Fibroblast of lung (primary cell): ENCODE measurements at regions not wholly inside any gene's neighbourhood (a gene's known extent, or its start where the extent isn't known, plus 50 kb on each side); places are given as distances from the start of the nearest gene placed in this dataset.

Source experiments
- DNase-seq, 2 donors: peaks; one replicate each; pipeline versions ENCODE4 v3.0.0 to v3.0.0-alpha.2; 2010; ENCODE audit warnings: low read depth in 2 of 2
- H2AFZ ChIP-seq: 2 replicates; pipeline ENCODE4 v1.5.1; 2012; ENCODE audit warnings: low read length, control low read depth, inconsistent platforms
- H3K27ac ChIP-seq: 2 replicates; pipeline ENCODE4 v1.5.1; 2011; ENCODE audit warnings: low read length, control low read depth; ENCODE audit not compliant: insufficient read depth
- H3K27me3 ChIP-seq: 2 replicates; pipeline ENCODE4 v1.5.1; 2011; ENCODE audit warnings: mild to moderate bottlenecking, low read length; ENCODE audit not compliant: control insufficient read depth, insufficient read depth
- H3K36me3 ChIP-seq: 2 replicates; pipeline ENCODE4 v1.5.1; 2011; ENCODE audit warnings: low read length; ENCODE audit not compliant: control insufficient read depth, insufficient read depth
- H3K4me1 ChIP-seq: 2 replicates; pipeline ENCODE4 v1.5.1; 2011; ENCODE audit warnings: low read length; ENCODE audit not compliant: control insufficient read depth, insufficient read depth; ENCODE audit errors: extremely low read depth
- H3K4me2 ChIP-seq: 2 replicates; pipeline ENCODE4 v1.5.1; 2011; ENCODE audit warnings: low read length, control low read depth; ENCODE audit not compliant: insufficient read depth; ENCODE audit errors: extremely low read depth
- H3K4me3 ChIP-seq, 4 experiments: fragments of 200-600 bp in 1 of 4; sonication (generic) in 1 of 4; replicated peaks in 1 of 4; 2 replicates each; pipeline ENCODE4 v1.5.1; 2011 to 2016; ENCODE audit warnings: low read length in 4 of 4, low read depth in 3 of 4, mild to moderate bottlenecking in 3 of 4, control low read depth in 2 of 4, inconsistent platforms in 1 of 4, mixed read lengths in 1 of 4; ENCODE audit not compliant: insufficient read depth in 1 of 4; ENCODE audit errors: control extremely low read depth in 1 of 4
- H3K79me2 ChIP-seq: 2 replicates; pipeline ENCODE4 v1.5.1; 2012; ENCODE audit warnings: mild to moderate bottlenecking, low read length, inconsistent platforms; ENCODE audit not compliant: control insufficient read depth, insufficient read depth
- H3K9ac ChIP-seq: 2 replicates; pipeline ENCODE4 v1.5.1; 2011; ENCODE audit warnings: mild to moderate bottlenecking, low read length, control low read depth; ENCODE audit not compliant: insufficient read depth
- H3K9me3 ChIP-seq: 2 replicates; pipeline ENCODE4 v1.5.1; 2012; ENCODE audit warnings: low read depth, low read length; ENCODE audit not compliant: control insufficient read depth, insufficient read depth
- H4K20me1 ChIP-seq: 2 replicates; pipeline ENCODE4 v1.5.1; 2011; ENCODE audit warnings: low read length; ENCODE audit not compliant: control insufficient read depth, insufficient read depth; ENCODE audit errors: extremely low read depth
- EZH2 ChIP-seq: IDR thresholded peaks from 2 replicates; pipeline ENCODE4 v1.5.1; 2012; ENCODE audit warnings: low read length, control low read depth, mild to moderate bottlenecking; ENCODE audit errors: missing control alignments
- TF ChIP-seq, protein P1 (sequence below), 2 donors: IDR thresholded peaks in 1 of 2; conservative IDR thresholded peaks in 1 of 2; 1 replicate in 1 of 2; 2 replicates in 1 of 2; pipeline ENCODE4 v1.5.1; 2011 to 2012; ENCODE audit warnings: low read length in 2 of 2, control low read depth in 1 of 2, inconsistent platforms in 1 of 2, low read depth in 1 of 2, mild to moderate bottlenecking in 1 of 2

- Histone ChIP-seq H3K4me2 (no peak overlapping the region), H2AFZ (no peak overlapping the region)
- TF ChIP-seq, protein P1, sequence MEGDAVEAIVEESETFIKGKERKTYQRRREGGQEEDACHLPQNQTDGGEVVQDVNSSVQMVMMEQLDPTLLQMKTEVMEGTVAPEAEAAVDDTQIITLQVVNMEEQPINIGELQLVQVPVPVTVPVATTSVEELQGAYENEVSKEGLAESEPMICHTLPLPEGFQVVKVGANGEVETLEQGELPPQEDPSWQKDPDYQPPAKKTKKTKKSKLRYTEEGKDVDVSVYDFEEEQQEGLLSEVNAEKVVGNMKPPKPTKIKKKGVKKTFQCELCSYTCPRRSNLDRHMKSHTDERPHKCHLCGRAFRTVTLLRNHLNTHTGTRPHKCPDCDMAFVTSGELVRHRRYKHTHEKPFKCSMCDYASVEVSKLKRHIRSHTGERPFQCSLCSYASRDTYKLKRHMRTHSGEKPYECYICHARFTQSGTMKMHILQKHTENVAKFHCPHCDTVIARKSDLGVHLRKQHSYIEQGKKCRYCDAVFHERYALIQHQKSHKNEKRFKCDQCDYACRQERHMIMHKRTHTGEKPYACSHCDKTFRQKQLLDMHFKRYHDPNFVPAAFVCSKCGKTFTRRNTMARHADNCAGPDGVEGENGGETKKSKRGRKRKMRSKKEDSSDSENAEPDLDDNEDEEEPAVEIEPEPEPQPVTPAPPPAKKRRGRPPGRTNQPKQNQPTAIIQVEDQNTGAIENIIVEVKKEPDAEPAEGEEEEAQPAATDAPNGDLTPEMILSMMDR (conservative IDR thresholded peaks at IDR 0.05 in 1 of 2, IDR thresholded peaks at IDR 0.05 in 1 of 2; ENCODE audit: low read depth in 1 of 2, low read length in 2 of 2), result no peak
- no peak for TF ChIP-seq EZH2
Observed at GRCh38 chr20:17077030-17077429, 149.8 kb upstream of the PCSK2 start.

GRCh38 chr20:17083738-17084137, 143.1 kb upstream of the PCSK2 start:
- no peak overlapping the region for H2AFZ ChIP-seq
- H3K27ac ChIP-seq, result no peak overlapping the region
- H3K9ac ChIP-seq, result no peak overlapping the region
- no peak overlapping the region for H3K4me3 ChIP-seq
- no peak overlapping the region for H3K4me2 ChIP-seq
- no peaks in the 10 kb centered on the region for H3K27me3 ChIP-seq
- H3K36me3 ChIP-seq, result no peaks in the 10 kb centered on the region
- DNase-seq, result peak in 1 of 2 donors; percentile 1
- no peaks in the 10 kb centered on the region for H3K79me2 ChIP-seq
- no peaks in the 10 kb centered on the region for H3K9me3 ChIP-seq
- no peak for TF ChIP-seq EZH2
- TF ChIP-seq, protein P1 (conservative IDR thresholded peaks at IDR 0.05 in 1 of 2, IDR thresholded peaks at IDR 0.05 in 1 of 2; ENCODE audit: low read depth in 1 of 2, low read length in 2 of 2), result no peak
- H3K4me1 ChIP-seq, result no peaks in the 10 kb centered on the region
- H4K20me1 ChIP-seq, result no peaks in the 10 kb centered on the region

More at GRCh38 chr20:17077030-17077429, 149.8 kb upstream of the PCSK2 start:
- Histone ChIP-seq H3K27me3 (no peaks in the 10 kb centered on the region), H4K20me1 (no peaks in the 10 kb centered on the region), H3K9ac (no peak overlapping the region), H3K4me3 (no peak overlapping the region), H3K27ac (no peak overlapping the region), H3K4me1 (no peaks in the 10 kb centered on the region), H3K9me3 (no peaks in the 10 kb centered on the region), H3K79me2 (no peaks in the 10 kb centered on the region), H3K36me3 (no peaks in the 10 kb centered on the region)
- no peak for DNase-seq

DNA sequence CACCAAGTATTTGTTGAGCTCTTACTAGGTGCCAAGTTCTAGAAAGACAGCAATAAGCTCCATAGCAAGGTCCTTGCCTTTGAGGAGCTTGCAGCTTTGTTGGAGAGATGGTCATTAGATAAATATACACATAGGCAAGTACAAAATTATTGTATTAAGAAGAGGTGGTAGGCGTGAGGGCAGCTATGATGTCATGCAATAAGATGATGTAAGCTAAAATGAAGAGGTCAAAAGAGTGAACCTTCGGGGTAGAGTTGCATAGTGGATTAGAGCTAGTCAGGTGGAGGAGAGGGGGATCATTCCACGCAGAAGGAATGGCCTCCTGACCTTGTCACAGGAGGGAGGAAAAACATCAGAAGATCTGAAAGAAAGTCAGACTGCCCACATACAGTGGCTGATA, 141.9 kb upstream of the PCSK2 start:
- no peak for DNase-seq
- H3K4me3 ChIP-seq, result no peak overlapping the region
- H3K4me1 ChIP-seq, result no peaks in the 10 kb centered on the region
- no peaks in the 10 kb centered on the region for H3K79me2 ChIP-seq
- H3K27me3 ChIP-seq, result no peaks in the 10 kb centered on the region
- TF ChIP-seq EZH2, result no peak
- TF ChIP-seq, protein P1 (conservative IDR thresholded peaks at IDR 0.05 in 1 of 2, IDR thresholded peaks at IDR 0.05 in 1 of 2; ENCODE audit: low read depth in 1 of 2, low read length in 2 of 2), result no peak
- H4K20me1 ChIP-seq, result no peaks in the 10 kb centered on the region
- H3K9ac ChIP-seq, result no peak overlapping the region
- H3K4me2 ChIP-seq, result no peak overlapping the region
- no peak overlapping the region for H2AFZ ChIP-seq
- no peak overlapping the region for H3K27ac ChIP-seq
- H3K9me3 ChIP-seq, result no peaks in the 10 kb centered on the region
- H3K36me3 ChIP-seq, result no peaks in the 10 kb centered on the region
